Epithelial cell of proximal tubule (primary cell): ENCODE measurements at regions not wholly inside any gene's neighbourhood (a gene's known extent, or its start where the extent isn't known, plus 50 kb on each side); places are given as distances from the start of the nearest gene placed in this dataset.

Experiments
- DNase-seq: peaks from one replicate; pipeline ENCODE4 v3.0.0-alpha.2; 2011; ENCODE audit warnings: low read depth
- H3K4me3 ChIP-seq: 2 replicates; pipeline ENCODE4 v1.5.1; 2011; ENCODE audit warnings: low read depth, mild to moderate bottlenecking, low read length
- CTCF ChIP-seq: conservative IDR thresholded peaks from 2 replicates; pipeline ENCODE4 v1.5.1; 2012; ENCODE audit warnings: low read depth, mild to moderate bottlenecking, low read length

- DNase-seq: no peak
- H3K4me3 ChIP-seq: no peak overlapping the region
- TF ChIP-seq CTCF: no peak
These were observed 83.7 kb upstream of the DUSP5 start for GRCh38 chr10:110413903-110414547.

- peak; percentile 71 for DNase-seq
- no peak for TF ChIP-seq CTCF
- no peak overlapping the region for H3K4me3 ChIP-seq
These were observed 83.0 kb upstream of the DUSP5 start for GRCh38 chr10:110414548-110415309.

GRCh38 chr10:110415809-110416208 is 81.9 kb upstream of the DUSP5 start:
- DNase-seq: no peak
- no peak overlapping the region for H3K4me3 ChIP-seq
- TF ChIP-seq CTCF: no peak

GRCh38 chr10:110416776-110417711 is 80.7 kb upstream of the DUSP5 start:
- DNase-seq: no peak
- TF ChIP-seq CTCF: no peak
- H3K4me3 ChIP-seq: no peak overlapping the region

- no peak for TF ChIP-seq CTCF
- no peak overlapping the region for H3K4me3 ChIP-seq
These were observed 79.5 kb upstream of the DUSP5 start for GRCh38 chr10:110418218-110418617.

GRCh38 chr10:110419265-110419664 is 78.4 kb upstream of the DUSP5 start:
- TF ChIP-seq CTCF: no peak
- DNase-seq: no peak

More at GRCh38 chr10:110418218-110418617, 79.5 kb upstream of the DUSP5 start:
- DNase-seq: no peak

More at GRCh38 chr10:110419265-110419664, 78.4 kb upstream of the DUSP5 start:
- no peak overlapping the region for H3K4me3 ChIP-seq
